HL-60 (cell line): ENCODE measurements at regions not wholly inside any gene's neighbourhood (a gene's known extent, or its start where the extent isn't known, plus 50 kb on each side); places are given as distances from the start of the nearest gene placed in this dataset.

Experiments
- CTCF ChIP-seq: IDR thresholded peaks from one replicate; pipeline ENCODE4 v1.5.1; 2011; ENCODE audit warnings: low read length, control low read depth, inconsistent platforms; ENCODE audit not compliant: insufficient read depth
- GABPA ChIP-seq: IDR thresholded peaks from 2 replicates; pipeline ENCODE4 v1.6.1; 2012; ENCODE audit warnings: low read depth
- POLR2AphosphoS5 ChIP-seq: IDR thresholded peaks from 2 replicates; pipeline ENCODE4 v1.6.1; 2012; ENCODE audit warnings: low read depth
- REST ChIP-seq: IDR thresholded peaks from 2 replicates; pipeline ENCODE4 v1.6.1; 2012; ENCODE audit warnings: low read depth; ENCODE audit not compliant: insufficient replicate concordance
- SPI1 ChIP-seq: IDR thresholded peaks from 2 replicates; pipeline ENCODE4 v1.6.1; 2012; ENCODE audit warnings: low read depth, mild to moderate bottlenecking, borderline replicate concordance

- no peak for TF ChIP-seq CTCF
- TF ChIP-seq GABPA: no peak
- TF ChIP-seq POLR2AphosphoS5: no peak
- TF ChIP-seq SPI1: no peak
- TF ChIP-seq REST: no peak
Observed at GRCh38 chr5:66358741-66359140, 214.6 kb downstream of the SREK1 start.
